ENCODE measurements at regions not wholly inside any gene's neighbourhood (a gene's known extent, or its start where the extent isn't known, plus 50 kb on each side); places are given as distances from the start of the nearest gene placed in this dataset.

GRCh38 chr17:73955616-73956015, 247.9 kb upstream of the RPL38 start:
- TF ChIP-seq CTCF (IDR thresholded peaks at IDR 0.05) (no peak), POLR2A (IDR thresholded peaks at IDR 0.05) (no peak)

Data from body of pancreas (tissue), 4 donors.